ENCODE measurements at regions not wholly inside any gene's neighbourhood (a gene's known extent, or its start where the extent isn't known, plus 50 kb on each side); places are given as distances from the start of the nearest gene placed in this dataset.

DNA sequence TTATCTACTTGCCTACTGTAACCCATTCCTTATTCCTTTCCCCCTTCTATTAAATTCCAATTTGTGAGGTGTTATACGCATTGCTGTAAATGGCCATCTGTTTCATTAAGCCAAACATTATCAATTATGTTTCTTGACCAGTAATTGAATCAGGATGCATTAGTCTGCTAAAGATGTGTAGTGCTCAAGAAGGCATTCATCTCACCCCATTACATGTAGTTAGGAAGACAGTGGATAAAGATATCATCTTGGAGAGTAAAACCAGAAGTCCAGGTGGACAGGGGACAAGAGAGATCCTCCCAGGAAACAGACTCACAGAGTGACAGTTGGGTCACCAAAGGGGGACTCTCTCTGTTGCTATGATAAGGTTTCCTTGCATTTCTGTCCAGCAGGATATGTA, 73.3 kb upstream of the FAM98A start:
- no peak for TF ChIP-seq JUND (IDR thresholded peaks at IDR 0.05)
- no peak for TF ChIP-seq EGR1 (IDR thresholded peaks at IDR 0.05; ENCODE audit: low read depth in 2 of 2)
- TF ChIP-seq RAD21 (IDR thresholded peaks at IDR 0.05): no peak
- TF ChIP-seq, protein P1, sequence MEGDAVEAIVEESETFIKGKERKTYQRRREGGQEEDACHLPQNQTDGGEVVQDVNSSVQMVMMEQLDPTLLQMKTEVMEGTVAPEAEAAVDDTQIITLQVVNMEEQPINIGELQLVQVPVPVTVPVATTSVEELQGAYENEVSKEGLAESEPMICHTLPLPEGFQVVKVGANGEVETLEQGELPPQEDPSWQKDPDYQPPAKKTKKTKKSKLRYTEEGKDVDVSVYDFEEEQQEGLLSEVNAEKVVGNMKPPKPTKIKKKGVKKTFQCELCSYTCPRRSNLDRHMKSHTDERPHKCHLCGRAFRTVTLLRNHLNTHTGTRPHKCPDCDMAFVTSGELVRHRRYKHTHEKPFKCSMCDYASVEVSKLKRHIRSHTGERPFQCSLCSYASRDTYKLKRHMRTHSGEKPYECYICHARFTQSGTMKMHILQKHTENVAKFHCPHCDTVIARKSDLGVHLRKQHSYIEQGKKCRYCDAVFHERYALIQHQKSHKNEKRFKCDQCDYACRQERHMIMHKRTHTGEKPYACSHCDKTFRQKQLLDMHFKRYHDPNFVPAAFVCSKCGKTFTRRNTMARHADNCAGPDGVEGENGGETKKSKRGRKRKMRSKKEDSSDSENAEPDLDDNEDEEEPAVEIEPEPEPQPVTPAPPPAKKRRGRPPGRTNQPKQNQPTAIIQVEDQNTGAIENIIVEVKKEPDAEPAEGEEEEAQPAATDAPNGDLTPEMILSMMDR (IDR thresholded peaks at IDR 0.05; ENCODE audit: low read depth, low read length, missing input control): no peak
- no peak for TF ChIP-seq TAF1 (conservative IDR thresholded peaks at IDR 0.05)
- TF ChIP-seq, protein P2, sequence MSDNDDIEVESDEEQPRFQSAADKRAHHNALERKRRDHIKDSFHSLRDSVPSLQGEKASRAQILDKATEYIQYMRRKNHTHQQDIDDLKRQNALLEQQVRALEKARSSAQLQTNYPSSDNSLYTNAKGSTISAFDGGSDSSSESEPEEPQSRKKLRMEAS (IDR thresholded peaks at IDR 0.05): no peak
- no peak for TF ChIP-seq FOXA1 (IDR thresholded peaks at IDR 0.05)
- TF ChIP-seq GABPA (IDR thresholded peaks at IDR 0.05 in 1 of 2, conservative IDR thresholded peaks at IDR 0.05 in 1 of 2): no peak
